ENCODE measurements at regions not wholly inside any gene's neighbourhood (a gene's known extent, or its start where the extent isn't known, plus 50 kb on each side); places are given as distances from the start of the nearest gene placed in this dataset.

DNA sequence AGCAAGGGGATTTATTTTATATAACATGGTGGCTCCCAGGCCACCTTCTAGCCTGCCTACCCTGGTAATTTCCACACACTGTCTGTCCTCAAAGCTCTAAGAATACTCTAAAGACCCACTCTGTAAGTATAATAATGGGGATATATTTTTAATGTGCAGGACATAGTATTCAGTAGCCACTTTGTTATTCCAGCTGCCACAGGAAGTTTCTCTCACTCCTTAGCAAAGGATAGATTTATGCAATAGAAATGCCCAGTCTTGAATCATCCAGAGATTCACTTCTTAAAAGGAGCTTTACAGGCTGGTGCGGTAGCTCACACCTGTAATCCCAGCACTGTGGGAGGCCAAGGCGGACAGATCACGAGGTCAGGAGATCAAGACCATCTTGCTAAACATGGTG, 68.4 kb upstream of the LDLRAD3 start:
- DNase-seq (ENCODE audit: low read depth, low spot score) (peak; percentile 14), FAIRE-seq (no peak)
- H3K4me3 ChIP-seq (replicated peaks in 1 of 3; ENCODE audit: insufficient read depth in 1 of 3, low read depth in 1 of 3, low read length in 3 of 3): no peak overlapping the region
- no peaks in the 10 kb centered on the region for H3K36me3 ChIP-seq (ENCODE audit: control insufficient read depth in 2 of 2, extremely low read depth in 1 of 2, insufficient read depth in 2 of 2, low read length in 2 of 2)
- H3K27me3 ChIP-seq (ENCODE audit: control insufficient read depth in 2 of 2, insufficient read depth in 2 of 2, low read length in 2 of 2): peaks cover 15 to 16% of the 10 kb centered on the region in 2 experiments
- no peak overlapping the region for H3K27ac ChIP-seq (ENCODE audit: insufficient read depth, low read depth, low read length)
- no peaks in the 10 kb centered on the region for H3K4me1 ChIP-seq (ENCODE audit: control insufficient read depth, extremely low read depth, insufficient read depth, low read length)
- dilution Hi-C loops (cut with MboI; ENCODE audit: extremely low pct_ligation_motif_present, low sequenced_read_pairs) (no loop called here), intact Hi-C loops (cut with micrococcal nuclease) (no loop called here)
- H3K4me2 ChIP-seq (ENCODE audit: insufficient read depth, low read length): no peak overlapping the region
- no peak overlapping the region for H3K9ac ChIP-seq (replicated peaks; ENCODE audit: extremely low read depth, insufficient read depth, low read length)
- H4K20me1 ChIP-seq (replicated peaks; ENCODE audit: control insufficient read depth, extremely low read depth, insufficient read depth, low read length): no peaks in the 10 kb centered on the region
- no peaks in the 10 kb centered on the region for H3K9me3 ChIP-seq (replicated peaks; ENCODE audit: control insufficient read depth, insufficient read depth, low read length)
- ChIA-PET CTCF (interaction anchor here (0.6 to 4.3 kb wide), 5 partner anchors 8 to 167 kb away, joined by 3 to 25 read pairs (median 3); no protein-coding TSS in a partner anchor), POLR2A (no interaction called here)
- H3K9me1 ChIP-seq (replicated peaks; ENCODE audit: control insufficient read depth, extremely low read depth, insufficient read depth, low read length): no peaks in the 10 kb centered on the region
- H3K79me2 ChIP-seq (ENCODE audit: control insufficient read depth, insufficient read depth, low read length): no peaks in the 10 kb centered on the region
- TF ChIP-seq FOS (IDR thresholded peaks at IDR 0.05; ENCODE audit: borderline replicate concordance, insufficient read depth, low read length) (no peak), EZH2 (IDR thresholded peaks at IDR 0.05; ENCODE audit: borderline replicate concordance, low read depth, low read length, severe bottlenecking) (no peak), GATA2 (IDR thresholded peaks at IDR 0.05; ENCODE audit: insufficient read depth, insufficient read length, low read depth, low read length) (no peak), JUN (IDR thresholded peaks at IDR 0.05; ENCODE audit: borderline replicate concordance, insufficient read depth, insufficient read length, low read depth) (no peak)
- TF ChIP-seq, protein P1, sequence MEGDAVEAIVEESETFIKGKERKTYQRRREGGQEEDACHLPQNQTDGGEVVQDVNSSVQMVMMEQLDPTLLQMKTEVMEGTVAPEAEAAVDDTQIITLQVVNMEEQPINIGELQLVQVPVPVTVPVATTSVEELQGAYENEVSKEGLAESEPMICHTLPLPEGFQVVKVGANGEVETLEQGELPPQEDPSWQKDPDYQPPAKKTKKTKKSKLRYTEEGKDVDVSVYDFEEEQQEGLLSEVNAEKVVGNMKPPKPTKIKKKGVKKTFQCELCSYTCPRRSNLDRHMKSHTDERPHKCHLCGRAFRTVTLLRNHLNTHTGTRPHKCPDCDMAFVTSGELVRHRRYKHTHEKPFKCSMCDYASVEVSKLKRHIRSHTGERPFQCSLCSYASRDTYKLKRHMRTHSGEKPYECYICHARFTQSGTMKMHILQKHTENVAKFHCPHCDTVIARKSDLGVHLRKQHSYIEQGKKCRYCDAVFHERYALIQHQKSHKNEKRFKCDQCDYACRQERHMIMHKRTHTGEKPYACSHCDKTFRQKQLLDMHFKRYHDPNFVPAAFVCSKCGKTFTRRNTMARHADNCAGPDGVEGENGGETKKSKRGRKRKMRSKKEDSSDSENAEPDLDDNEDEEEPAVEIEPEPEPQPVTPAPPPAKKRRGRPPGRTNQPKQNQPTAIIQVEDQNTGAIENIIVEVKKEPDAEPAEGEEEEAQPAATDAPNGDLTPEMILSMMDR (IDR thresholded peaks at IDR 0.05; ENCODE audit: extremely low read depth in 1 of 2, insufficient read depth in 1 of 2, low read depth in 1 of 2, low read length in 2 of 2): no peak
- no peak overlapping the region for H2AFZ ChIP-seq (ENCODE audit: low read depth, low read length)
- BruUV-seq (replicated peaks): no TSS peak

DNA sequence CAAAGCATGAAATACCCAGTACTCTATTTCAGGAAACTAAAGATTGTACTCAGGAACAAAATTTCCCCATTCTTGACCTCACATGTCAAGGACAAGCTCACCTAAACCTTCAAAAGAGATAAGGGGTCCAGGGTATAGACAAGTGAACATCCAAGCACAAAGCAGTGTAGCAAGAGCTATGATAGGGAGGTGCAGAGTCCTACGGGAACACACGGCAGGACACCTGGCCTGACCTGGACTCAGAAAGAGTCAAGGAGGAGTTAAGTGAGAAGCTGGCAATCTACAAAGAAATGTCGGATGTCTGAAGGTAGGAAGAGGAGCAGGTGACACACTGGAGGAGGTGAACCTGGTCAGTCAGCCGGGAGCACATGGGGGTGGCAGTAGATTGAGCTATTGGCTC, 67.1 kb upstream of the LDLRAD3 start:
- H3K4me1 ChIP-seq (ENCODE audit: control insufficient read depth, extremely low read depth, insufficient read depth, low read length): no peaks in the 10 kb centered on the region
- POLR2A ChIA-PET: no interaction called here
- no TSS peak for BruUV-seq (replicated peaks)

More for the DNA sequence above, 67.1 kb upstream of the LDLRAD3 start:
- no peaks in the 10 kb centered on the region for H3K9me3 ChIP-seq (replicated peaks; ENCODE audit: control insufficient read depth, insufficient read depth, low read length)
- dilution Hi-C loops (cut with MboI; ENCODE audit: extremely low pct_ligation_motif_present, low sequenced_read_pairs) (no loop called here), intact Hi-C loops (cut with micrococcal nuclease) (no loop called here)
- no peak overlapping the region for H3K4me2 ChIP-seq (ENCODE audit: insufficient read depth, low read length)
- FAIRE-seq (no peak), DNase-seq (ENCODE audit: low read depth, low spot score) (no peak)
- no peak for TF ChIP-seq POLR2AphosphoS5 (IDR thresholded peaks at IDR 0.05; ENCODE audit: insufficient read depth, low read depth, low read length)
- no peak for TF ChIP-seq POLR2A (IDR thresholded peaks at IDR 0.05; ENCODE audit: low read depth, low read length)
- TF ChIP-seq EZH2 (IDR thresholded peaks at IDR 0.05; ENCODE audit: borderline replicate concordance, low read depth, low read length, severe bottlenecking): no peak
- no peak for TF ChIP-seq JUN (IDR thresholded peaks at IDR 0.05; ENCODE audit: borderline replicate concordance, insufficient read depth, insufficient read length, low read depth)
- TF ChIP-seq FOS (IDR thresholded peaks at IDR 0.05; ENCODE audit: borderline replicate concordance, insufficient read depth, low read length): no peak
- no peak for TF ChIP-seq GATA2 (IDR thresholded peaks at IDR 0.05; ENCODE audit: insufficient read depth, insufficient read length, low read depth, low read length)
- TF ChIP-seq, protein P1 (IDR thresholded peaks at IDR 0.05; ENCODE audit: extremely low read depth in 1 of 2, insufficient read depth in 1 of 2, low read depth in 1 of 2, low read length in 2 of 2): no peak
- TF ChIP-seq MYC (IDR thresholded peaks at IDR 0.05; ENCODE audit: low read depth, low read length): no peak
- TF ChIP-seq, protein P2, sequence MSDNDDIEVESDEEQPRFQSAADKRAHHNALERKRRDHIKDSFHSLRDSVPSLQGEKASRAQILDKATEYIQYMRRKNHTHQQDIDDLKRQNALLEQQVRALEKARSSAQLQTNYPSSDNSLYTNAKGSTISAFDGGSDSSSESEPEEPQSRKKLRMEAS (IDR thresholded peaks at IDR 0.05; ENCODE audit: insufficient read depth, insufficient read length): no peak
- no peaks in the 10 kb centered on the region for H3K9me1 ChIP-seq (replicated peaks; ENCODE audit: control insufficient read depth, extremely low read depth, insufficient read depth, low read length)
- no peak overlapping the region for H3K9ac ChIP-seq (replicated peaks; ENCODE audit: extremely low read depth, insufficient read depth, low read length)
- H2AFZ ChIP-seq (ENCODE audit: low read depth, low read length): no peak overlapping the region
- H3K79me2 ChIP-seq (ENCODE audit: control insufficient read depth, insufficient read depth, low read length): no peaks in the 10 kb centered on the region
- H3K36me3 ChIP-seq (ENCODE audit: control insufficient read depth in 2 of 2, extremely low read depth in 1 of 2, insufficient read depth in 2 of 2, low read length in 2 of 2): no peaks in the 10 kb centered on the region
- H3K27ac ChIP-seq (ENCODE audit: insufficient read depth, low read depth, low read length): no peak overlapping the region
- peaks cover 12 to 15% of the 10 kb centered on the region in 2 experiments for H3K27me3 ChIP-seq (ENCODE audit: control insufficient read depth in 2 of 2, insufficient read depth in 2 of 2, low read length in 2 of 2)
- CTCF ChIA-PET: interaction anchor here (1.0 to 4.3 kb wide), 2 partner anchors 55 to 261 kb away, joined by 3 to 25 read pairs; no protein-coding TSS in a partner anchor
- H3K4me3 ChIP-seq (replicated peaks in 1 of 3; ENCODE audit: insufficient read depth in 1 of 3, low read depth in 1 of 3, low read length in 3 of 3): no peak overlapping the region
- H4K20me1 ChIP-seq (replicated peaks; ENCODE audit: control insufficient read depth, extremely low read depth, insufficient read depth, low read length): no peaks in the 10 kb centered on the region
